Stimulated activated naive CD8-positive, alpha-beta T cell treated with anti-CD3 and anti-CD28 coated beads, Interleukin-15, Interleukin-2, amounts not matched to agents 100 U/mL and 50 U/mL, for 24 hours (primary cell): ENCODE measurements at regions not wholly inside any gene's neighbourhood (a gene's known extent, or its start where the extent isn't known, plus 50 kb on each side); places are given as distances from the start of the nearest gene placed in this dataset.

Source experiments
- ATAC-seq: fragments of 150-1000 bp; cut with Tn5 transposase; one replicate; pipeline ENCODE4 v1.10.0; 2021
- DNase-seq: peaks from one replicate; pipeline ENCODE4 v3.0.0; 2021

GRCh38 chr16:11401161-11402050 lies 56.1 kb downstream of the RMI2 start:
- no peak for ATAC-seq
- DNase-seq, result no peak

GRCh38 chr16:11402051-11402744 lies 56.9 kb downstream of the RMI2 start:
- DNase-seq (no peak), ATAC-seq (no peak)

- ATAC-seq, result no peak
- DNase-seq, result no peak
Observed at GRCh38 chr16:11402745-11403533, 57.7 kb downstream of the RMI2 start.

GRCh38 chr16:11403534-11403795 lies 58.2 kb downstream of the RMI2 start:
- no peak for ATAC-seq
- no peak for DNase-seq

- no peak for DNase-seq
- no peak for ATAC-seq
Observed at GRCh38 chr16:11403920-11404319, 58.7 kb downstream of the RMI2 start.

GRCh38 chr16:11404603-11405002 lies 59.3 kb downstream of the RMI2 start:
- DNase-seq (no peak), ATAC-seq (no peak)

GRCh38 chr16:11405331-11406176 lies 60.3 kb downstream of the RMI2 start:
- DNase-seq (peak; percentile 71), ATAC-seq (peak; percentile 57)

GRCh38 chr16:11406177-11406560 lies 60.9 kb downstream of the RMI2 start:
- DNase-seq (no peak), ATAC-seq (no peak)

- peak; percentile 37 for ATAC-seq
- DNase-seq, result peak; percentile 70
Observed at GRCh38 chr16:11407047-11407982, 62.1 kb downstream of the RMI2 start.

GRCh38 chr16:11408216-11408615 lies 63.0 kb downstream of the RMI2 start:
- DNase-seq, result no peak

GRCh38 chr16:11409398-11409797 lies 64.1 kb downstream of the RMI2 start:
- ATAC-seq (no peak), DNase-seq (no peak)

More at GRCh38 chr16:11408216-11408615, 63.0 kb downstream of the RMI2 start:
- ATAC-seq, result no peak

GRCh38 chr16:11410376-11411058 lies 65.3 kb downstream of the RMI2 start:
- DNase-seq (no peak), ATAC-seq (no peak)

GRCh38 chr16:11411059-11411550 lies 65.8 kb downstream of the RMI2 start:
- DNase-seq, result no peak
- ATAC-seq, result no peak

- ATAC-seq, result peak; percentile 41
Observed at GRCh38 chr16:11412175-11412904, 67.1 kb downstream of the RMI2 start.

GRCh38 chr16:11412965-11413887 lies 68.0 kb downstream of the RMI2 start:
- ATAC-seq, result no peak
- no peak for DNase-seq

More at GRCh38 chr16:11412175-11412904, 67.1 kb downstream of the RMI2 start:
- peak; percentile 15 for DNase-seq

- ATAC-seq, result no peak
- DNase-seq, result no peak
Observed at GRCh38 chr16:11413907-11414595, 68.8 kb downstream of the RMI2 start.
